Fibroblast of skin of scalp (primary cell): ENCODE measurements at regions not wholly inside any gene's neighbourhood (a gene's known extent, or its start where the extent isn't known, plus 50 kb on each side); places are given as distances from the start of the nearest gene placed in this dataset.
"Not testable (repeated sequence)": the region's sequence is repeated elsewhere in the genome, so short reads cannot be mapped to it uniquely, and the experiment has no call there.

ENCODE experiments used
- DNase-seq: peaks from one replicate; pipeline ENCODE4 v3.0.0-alpha.2; 2013

DNA sequence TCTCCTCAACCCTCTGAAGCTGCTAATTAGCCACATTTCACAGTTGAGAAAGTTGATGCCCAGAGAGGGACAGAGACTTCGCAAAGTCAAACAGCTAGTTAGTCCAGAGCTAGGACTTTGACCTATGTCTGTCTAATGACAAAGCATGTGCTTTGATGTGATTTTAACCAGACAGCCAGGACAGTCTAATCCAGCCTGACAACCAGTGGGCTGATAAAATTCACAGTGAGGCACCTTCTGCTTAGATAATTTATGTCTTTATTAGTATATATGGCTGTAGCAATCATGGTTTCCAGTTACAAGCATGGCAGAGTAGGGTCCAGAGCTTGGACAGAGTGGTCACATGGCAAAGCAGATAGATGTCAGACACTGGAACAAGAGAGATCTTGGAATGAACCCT is 133.6 kb upstream of the C1QTNF7 start:
- DNase-seq, result no peak

DNA sequence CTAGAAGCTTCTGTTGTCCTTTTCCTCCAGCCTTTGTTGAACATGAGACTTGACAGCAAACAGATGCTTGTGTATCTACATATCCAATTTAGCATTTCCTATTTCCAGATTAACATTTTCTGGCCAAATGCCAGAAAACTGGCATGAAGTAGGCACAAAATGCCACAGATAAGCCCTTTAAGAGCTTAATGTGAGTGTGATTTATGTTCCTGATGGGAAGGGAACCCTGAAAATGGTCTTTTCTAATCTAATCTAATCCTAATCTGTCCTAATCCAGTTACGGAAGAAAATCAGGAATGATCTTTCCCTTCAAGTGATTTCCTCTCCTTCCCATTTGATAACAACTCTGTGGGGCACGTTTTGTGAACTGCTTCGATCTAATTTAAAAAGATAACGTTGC is 133.0 kb upstream of the C1QTNF7 start:
- no peak for DNase-seq

DNA sequence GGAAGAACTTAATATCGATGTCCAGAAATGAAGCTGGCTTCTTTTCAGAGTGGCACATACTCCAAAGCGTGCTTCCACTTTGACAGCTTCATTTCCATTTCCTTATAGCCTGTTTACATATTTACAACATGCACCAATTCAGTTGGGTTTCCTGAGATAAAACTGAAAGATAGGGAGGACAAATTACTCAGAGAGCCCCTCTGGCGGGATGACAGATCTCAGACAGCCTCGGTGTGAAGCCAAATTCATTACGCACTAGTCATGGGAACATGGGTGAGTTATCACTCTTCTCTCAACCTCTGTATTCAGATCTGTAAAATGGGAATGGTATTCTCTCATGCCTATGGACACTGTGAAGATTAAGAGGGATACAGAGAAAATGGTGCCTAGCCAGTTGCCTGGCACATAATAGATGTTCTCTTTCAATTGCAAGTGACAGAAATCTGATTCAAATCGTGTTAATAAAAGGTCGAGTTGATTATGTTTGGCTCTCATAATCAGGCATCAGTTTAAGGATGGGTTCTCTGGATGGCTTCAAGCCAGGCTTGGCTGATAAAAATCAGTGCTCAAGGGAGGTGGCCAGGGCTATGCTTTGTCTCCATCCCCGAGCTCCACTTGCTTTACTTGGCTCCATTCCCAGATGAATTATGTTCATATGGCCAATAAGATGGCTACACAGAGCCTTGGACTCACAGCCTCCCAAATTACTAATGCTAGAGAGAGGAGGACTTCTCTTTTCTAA is 132.2 kb upstream of the C1QTNF7 start:
- DNase-seq, result peak; percentile 31

- DNase-seq, result no peak
These were observed 130.5 kb upstream of the C1QTNF7 start for GRCh38 chr4:15297344-15297743.

GRCh38 chr4:15299627-15300026 is 128.2 kb upstream of the C1QTNF7 start:
- no peak for DNase-seq

DNA sequence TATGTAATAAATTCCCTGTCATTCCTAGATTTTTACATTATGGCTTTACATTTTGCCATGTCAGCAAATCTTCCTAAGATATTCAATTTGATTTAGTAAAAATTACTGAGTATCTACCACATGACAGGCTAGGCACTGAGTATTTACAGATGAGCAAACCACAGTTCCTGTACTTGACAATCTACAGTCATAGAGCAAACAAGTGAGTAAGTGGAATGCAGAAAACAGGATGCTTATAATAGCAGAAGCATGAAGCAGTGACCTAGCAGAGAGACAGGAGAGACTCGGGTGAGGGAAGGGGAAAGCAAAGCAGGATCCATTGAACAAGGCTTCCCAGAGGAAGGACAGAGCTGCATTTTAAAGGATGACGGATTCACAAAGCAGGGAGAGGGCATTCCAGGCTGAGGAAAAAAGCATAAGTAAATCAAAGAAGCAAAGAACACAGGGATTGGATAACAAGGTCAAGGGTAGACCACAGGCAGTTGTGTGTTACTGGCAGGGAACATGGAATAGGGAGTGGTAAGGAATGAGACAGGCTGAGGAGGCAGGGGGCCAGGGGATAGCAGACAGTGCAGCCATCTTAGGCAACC is 124.7 kb upstream of the C1QTNF7 start:
- DNase-seq, result peak; percentile 91

DNA sequence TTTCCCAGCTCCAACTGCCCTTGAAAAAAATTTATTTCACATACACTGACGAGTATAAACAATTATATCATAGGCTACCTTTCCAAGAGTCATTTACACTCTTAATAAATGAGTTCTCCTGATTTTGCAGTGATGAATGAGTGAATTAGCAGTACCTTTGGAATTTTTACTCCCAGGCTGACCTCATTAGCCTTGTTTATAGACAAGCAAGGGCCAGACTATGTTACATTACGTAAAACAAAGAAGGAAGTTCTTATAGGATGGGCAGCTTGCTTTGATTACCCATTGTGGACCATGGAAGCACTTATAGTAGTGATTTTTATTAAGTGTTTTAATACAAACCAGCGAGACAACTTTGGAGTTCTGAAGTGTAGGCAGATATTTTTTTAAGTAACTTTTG is 112.9 kb upstream of the C1QTNF7 start:
- no peak for DNase-seq

GRCh38 chr4:15317246-15317645 is 110.6 kb upstream of the C1QTNF7 start:
- DNase-seq, result no peak

DNA sequence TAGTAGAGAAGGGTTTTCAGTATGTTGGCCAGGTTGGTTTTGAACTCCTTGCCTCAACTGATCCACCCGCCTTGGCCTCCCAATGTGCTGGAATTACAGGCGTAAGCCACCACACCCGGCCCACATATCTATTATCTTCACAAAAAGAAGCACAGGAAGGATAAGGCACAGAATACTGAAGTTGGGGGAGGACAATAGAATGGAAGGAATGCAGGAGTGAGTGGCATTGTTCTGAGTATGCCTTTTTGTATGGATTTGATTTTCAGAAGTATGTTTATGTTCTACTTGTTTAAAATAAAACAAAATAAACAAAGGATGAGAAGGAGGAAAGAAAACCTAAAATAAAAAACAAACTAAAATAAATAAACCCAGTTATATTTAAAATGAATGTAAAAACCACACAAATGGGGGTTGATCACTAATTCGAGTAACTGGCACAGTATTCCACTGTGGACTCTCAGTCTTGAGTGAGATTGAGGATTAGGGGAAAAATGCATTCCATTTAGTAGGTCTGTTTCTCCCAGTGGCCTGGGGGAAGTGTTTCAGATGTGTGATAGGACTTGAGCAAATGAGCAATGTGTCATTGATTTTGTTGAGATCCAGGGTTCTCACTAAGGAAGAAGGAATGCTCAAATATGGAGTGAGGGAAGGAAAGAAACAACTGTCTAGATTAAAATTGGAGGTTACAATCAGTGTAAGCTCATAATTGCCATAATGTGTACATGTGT is 109.0 kb upstream of the C1QTNF7 start:
- peak; percentile 82 for DNase-seq

DNA sequence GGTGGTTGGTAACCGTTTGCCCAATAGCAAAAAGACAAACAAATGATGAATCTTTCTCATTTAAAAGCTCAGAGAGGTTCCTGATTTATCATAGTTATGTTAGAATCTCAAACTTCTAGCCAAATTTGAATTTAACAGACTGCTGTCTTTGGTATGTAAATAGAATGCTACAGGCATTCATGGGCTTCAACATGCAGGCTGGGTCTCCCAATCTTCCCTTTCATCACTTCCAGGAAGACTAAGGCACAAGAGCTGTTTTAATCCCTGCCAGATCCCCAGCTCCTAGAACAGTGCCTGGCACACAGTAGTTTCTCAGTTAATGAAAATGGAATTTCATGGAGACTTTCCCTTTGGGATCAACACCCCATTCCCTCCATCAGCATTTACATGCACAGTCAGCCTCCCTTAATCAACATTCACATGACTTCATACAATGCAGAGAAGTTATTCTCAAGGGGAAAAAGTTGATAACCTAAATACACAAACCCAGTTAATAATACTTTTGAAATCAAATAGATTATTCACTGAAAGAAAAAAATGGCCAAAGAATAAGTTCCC is 107.6 kb upstream of the C1QTNF7 start:
- DNase-seq, result peak; percentile 76

DNA sequence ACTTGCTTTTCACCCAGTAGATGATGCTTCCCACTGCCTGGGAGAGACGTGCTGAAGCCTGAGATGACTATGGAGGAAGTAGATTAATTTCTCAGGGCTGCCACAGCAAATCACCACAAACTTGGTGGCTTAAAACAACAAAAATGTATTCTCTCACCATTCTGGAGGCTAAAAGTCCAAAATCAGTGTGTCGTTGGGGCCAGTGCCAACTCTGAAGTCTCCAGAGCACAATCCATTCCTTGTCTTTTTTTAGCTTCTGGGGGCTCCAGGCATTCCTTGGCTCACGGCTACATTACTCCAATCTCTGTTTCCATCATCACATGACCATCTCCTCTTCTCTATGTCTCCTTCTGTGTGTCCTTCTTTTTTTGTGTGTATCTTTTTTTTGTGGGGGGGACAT is 105.8 kb upstream of the C1QTNF7 start:
- DNase-seq, result peak; percentile 61

DNA sequence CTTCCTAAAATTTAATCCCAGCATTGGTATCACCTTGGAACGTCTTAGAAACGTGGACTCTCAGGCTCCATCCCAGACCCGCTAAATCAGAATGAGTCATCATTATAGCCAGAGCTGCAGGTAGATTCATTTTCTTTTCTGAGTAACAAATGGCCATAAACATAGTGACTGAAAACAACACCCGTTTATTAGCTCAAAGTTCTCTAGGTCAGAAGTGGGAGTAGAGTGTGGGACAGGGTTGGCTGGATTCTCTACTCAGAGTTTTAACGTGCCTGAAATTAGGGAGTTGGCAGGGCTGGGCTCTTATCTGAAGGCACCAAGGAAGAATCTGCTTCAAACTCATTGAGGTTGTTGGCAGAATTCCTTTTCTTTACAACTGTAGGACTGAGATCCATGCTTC is 101.8 kb upstream of the C1QTNF7 start:
- DNase-seq, result no peak

GRCh38 chr4:15327311-15328298 is 100.2 kb upstream of the C1QTNF7 start:
- DNase-seq, result peak; percentile 85

DNA sequence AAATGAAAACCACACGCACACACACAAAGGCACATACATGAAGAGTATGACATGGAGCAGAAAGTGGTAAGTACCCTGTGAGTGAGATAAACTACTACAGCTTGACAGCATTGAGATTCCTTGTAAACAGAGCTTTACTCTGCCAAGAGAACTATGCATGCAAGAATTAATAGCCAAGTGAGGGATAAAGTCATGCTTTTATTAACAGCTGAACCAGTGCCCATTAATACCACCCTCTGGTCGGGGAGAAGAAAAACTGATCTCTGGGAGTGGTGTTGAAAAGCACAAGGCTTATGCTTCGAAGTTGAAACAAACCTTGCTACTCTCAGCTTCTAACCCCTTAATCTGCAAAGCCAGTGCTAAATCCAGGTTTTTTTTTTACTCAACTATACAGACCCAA is 95.9 kb upstream of the C1QTNF7 start:
- DNase-seq, result no peak

- DNase-seq, result no peak
These were observed 95.5 kb upstream of the C1QTNF7 start for GRCh38 chr4:15332377-15332776.

GRCh38 chr4:15333692-15334633 is 93.9 kb upstream of the C1QTNF7 start:
- DNase-seq, result peak; percentile 77

- DNase-seq, result peak; percentile 92
These were observed 91.2 kb upstream of the C1QTNF7 start for GRCh38 chr4:15336410-15337167.

DNA sequence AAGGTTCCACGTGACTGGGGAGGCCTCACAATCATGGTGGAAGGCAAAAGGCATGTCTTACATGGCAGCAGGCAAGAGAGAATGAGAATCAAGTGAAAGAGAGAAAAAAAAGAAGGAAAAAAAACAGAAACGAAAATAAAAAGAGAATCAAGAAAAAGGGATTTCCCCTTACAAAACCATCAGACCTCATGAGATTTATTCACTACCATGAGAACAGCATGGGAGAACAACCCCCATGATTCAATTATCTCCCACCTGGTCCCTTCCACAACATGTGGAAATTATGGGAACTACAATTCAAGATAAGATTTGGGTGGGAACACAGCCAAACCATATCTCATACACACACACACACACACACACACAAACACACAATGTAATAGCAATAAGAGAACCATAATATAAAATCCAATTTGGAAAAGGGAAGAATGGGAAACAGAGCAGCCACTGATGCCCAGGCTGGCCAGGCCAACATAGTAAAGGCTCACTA is 90.6 kb upstream of the C1QTNF7 start:
- DNase-seq, result not testable (repeated sequence)

DNA sequence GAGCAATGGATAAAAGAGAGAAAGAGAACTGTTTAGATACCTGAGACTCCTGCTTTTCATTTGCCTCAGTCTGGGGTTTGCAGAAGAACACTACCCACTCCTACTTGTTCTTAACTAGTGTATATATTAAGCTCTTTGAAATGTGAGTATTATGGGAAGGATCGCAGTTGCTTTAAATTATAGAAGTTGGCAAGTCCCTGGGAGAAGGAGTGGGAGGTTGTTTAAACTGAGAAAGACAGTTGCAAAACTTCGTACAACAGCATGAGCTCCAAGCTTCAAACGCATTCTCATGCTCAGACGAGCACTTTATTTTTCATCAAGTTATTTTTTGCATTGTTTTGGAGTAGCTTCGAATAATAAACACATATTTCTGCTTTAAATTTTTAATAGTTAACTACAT is 88.1 kb upstream of the C1QTNF7 start:
- no peak for DNase-seq

- DNase-seq, result no peak
These were observed 87.5 kb upstream of the C1QTNF7 start for GRCh38 chr4:15340332-15340731.
